ENCODE measurements at regions not wholly inside any gene's neighbourhood (a gene's known extent, or its start where the extent isn't known, plus 50 kb on each side); places are given as distances from the start of the nearest gene placed in this dataset.
"Not testable (repeated sequence)": the region's sequence is repeated elsewhere in the genome, so short reads cannot be mapped to it uniquely, and the experiment has no call there.

DNA sequence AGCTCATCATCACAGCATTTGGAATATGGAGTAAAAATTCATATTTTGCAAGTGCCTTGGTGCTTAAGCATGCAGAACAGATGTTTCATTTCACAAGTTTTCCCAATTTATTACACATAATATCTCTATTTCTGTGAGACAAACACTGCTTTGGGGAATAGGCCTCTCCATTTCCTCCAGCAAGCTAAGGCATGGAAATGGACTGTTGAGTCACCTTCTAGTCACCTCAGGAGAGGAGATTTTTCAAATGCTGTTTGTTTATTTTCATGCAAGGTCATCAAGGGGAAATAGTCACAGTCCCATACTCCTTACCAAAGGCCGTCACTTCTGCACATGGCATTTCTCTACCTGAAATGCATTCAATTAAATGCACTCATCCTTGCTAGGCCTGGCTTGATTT, 57.4 kb upstream of the NUTM2D start:
- H3K27ac Mint-ChIP-seq; CTCF ChIA-PET; H3K4me3 Mint-ChIP-seq; H3K4me1 Mint-ChIP-seq; H3K36me3 Mint-ChIP-seq (ENCODE audit: low read depth); H3K9me3 Mint-ChIP-seq; DNase-seq; POLR2A ChIA-PET; H3K27me3 Mint-ChIP-seq: not testable (repeated sequence)

DNA sequence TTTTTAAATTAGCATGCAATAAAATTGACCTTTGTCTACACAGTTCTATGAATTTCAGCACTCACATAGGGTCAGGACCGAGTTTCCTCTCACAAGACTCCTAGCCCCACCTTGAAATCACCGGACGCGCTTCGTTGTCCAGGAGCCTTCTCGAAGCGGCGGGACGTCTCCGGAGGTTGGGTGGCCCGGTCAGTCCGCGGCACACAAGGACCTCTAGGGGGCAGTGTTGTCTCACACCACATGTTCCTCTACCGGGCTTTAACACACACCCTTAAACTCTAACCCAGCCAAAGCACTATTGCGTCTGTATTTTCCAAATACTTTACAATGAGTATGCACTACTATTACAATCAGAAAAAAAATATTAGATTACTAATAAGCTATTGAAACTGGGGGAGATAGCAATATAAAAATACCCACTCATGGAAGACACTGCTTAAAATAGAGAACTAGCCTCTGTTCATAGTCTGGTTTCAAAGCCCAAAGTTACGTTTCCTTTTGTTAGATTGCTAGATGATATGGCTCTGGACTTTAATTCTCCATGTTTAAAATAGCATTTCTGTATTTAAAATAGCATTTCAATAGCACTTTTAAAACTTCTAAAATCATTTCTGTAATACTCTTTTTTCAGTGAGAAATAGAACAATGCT, 56.0 kb upstream of the NUTM2D start:
- H3K4me1 Mint-ChIP-seq; H3K4me3 Mint-ChIP-seq; H3K36me3 Mint-ChIP-seq (ENCODE audit: low read depth); H3K27me3 Mint-ChIP-seq; H3K27ac Mint-ChIP-seq; H3K9me3 Mint-ChIP-seq; POLR2A ChIA-PET; CTCF ChIA-PET: not testable (repeated sequence)
- peak; percentile 35 for DNase-seq

DNA sequence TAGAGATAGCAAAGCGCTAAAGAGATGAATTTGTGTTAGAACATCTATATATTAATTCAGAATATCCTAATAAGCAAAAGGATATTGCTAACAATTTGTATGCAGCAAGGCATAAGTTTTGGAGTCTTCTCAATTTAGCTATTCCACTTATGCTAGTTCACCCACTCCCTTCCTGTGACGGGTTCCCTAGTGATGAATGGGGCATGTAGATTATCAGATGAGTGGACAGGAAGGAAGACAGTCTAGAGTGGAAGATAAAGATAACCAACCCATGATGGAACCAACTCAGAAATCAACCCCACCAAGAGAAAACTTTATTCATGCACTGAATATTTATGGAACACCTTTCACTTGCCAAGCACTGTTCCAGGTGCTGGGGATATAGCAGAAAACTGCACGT, 55.4 kb upstream of the NUTM2D start:
- H3K4me1 Mint-ChIP-seq; H3K36me3 Mint-ChIP-seq (ENCODE audit: low read depth); DNase-seq; H3K4me3 Mint-ChIP-seq; H3K27me3 Mint-ChIP-seq; H3K27ac Mint-ChIP-seq; POLR2A ChIA-PET; CTCF ChIA-PET; H3K9me3 Mint-ChIP-seq: not testable (repeated sequence)

DNA sequence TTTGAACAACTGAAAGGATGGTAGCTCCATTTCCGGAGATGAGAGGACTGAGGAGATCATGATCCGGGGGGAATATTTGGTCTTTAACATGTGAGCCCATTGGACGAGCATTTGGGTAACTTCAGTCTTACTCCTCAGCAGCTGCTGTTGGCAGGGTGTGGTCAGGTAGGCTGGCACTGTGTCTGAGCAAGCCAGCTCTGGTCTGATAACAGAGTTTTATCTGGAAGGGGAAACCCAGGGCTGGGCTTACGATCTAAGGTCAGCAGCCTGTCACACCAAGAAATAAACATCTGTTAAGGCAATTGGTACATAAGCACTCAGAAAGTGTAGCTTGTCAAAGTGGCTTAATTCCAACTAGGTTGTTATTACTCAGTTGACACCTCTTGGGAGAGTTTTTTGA, 53.8 kb upstream of the NUTM2D start:
- H3K9me3 Mint-ChIP-seq; POLR2A ChIA-PET; H3K4me1 Mint-ChIP-seq; H3K4me3 Mint-ChIP-seq; CTCF ChIA-PET; H3K36me3 Mint-ChIP-seq (ENCODE audit: low read depth); H3K27me3 Mint-ChIP-seq; DNase-seq; H3K27ac Mint-ChIP-seq: not testable (repeated sequence)

DNA sequence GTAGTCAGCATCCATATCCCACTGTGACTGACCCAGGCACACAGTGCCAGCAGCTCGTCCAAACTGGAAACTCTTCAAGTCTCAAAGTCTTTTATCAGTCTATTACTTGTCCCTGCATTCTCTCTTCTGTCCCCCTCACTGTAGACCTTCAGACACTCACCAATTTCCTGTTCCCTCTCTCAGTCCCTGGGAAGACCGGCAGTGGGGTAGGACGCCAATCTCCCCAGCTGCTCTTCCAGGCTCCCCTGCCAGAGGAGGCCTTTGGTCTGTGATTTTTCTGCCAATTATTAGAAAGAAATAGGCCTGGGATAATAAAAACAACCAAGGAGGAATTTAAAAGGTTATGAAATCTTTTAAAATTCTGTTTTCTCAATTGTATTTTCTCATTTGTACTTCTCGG, 50.9 kb upstream of the NUTM2D start:
- H3K27me3 Mint-ChIP-seq; H3K9me3 Mint-ChIP-seq; CTCF ChIA-PET; H3K4me1 Mint-ChIP-seq; DNase-seq; H3K4me3 Mint-ChIP-seq; POLR2A ChIA-PET; H3K36me3 Mint-ChIP-seq (ENCODE audit: low read depth); H3K27ac Mint-ChIP-seq: not testable (repeated sequence)
